A204.1 (cell line): ENCODE measurements at regions not wholly inside any gene's neighbourhood (a gene's known extent, or its start where the extent isn't known, plus 50 kb on each side); places are given as distances from the start of the nearest gene placed in this dataset.
"Not testable (repeated sequence)": the region's sequence is repeated elsewhere in the genome, so short reads cannot be mapped to it uniquely, and the experiment has no call there.

Experiments
- FAIRE-seq: peaks from 2 replicates; lab custom pipeline; 2012; peaks lifted over from hg19 to GRCh38; lab: Jason Lieb, UNC

DNA sequence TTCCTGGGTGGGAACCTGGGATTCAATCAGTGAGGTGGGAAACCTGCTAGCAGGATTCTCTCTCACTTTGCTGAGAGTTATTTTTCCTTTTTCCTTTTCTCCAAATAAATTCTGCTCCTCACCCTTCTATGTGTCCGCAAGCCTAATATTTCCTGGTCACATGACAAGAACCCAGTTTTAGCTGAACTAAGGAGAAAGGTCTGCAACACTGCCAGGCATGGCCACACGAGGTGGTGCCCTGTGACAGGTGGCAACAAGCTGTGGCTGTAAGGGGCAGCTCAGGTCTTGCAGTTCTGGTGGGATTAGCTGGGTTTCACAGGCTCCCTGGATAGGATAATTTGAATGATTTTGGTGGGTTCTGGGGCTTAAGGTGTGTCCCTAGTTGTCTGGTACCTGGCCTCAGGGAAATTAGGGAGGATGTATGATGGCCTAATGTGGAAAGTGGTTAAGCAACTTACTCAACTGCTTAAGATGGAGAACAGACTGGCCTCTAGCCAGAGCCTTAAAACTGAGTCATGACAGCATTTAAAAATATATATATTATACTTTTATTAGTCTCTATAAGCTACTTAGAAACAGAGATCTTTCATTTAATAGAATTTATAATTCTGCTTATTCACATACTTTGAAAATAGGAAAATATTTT lies 215.0 kb downstream of the IL15 start:
- no peak for FAIRE-seq

DNA sequence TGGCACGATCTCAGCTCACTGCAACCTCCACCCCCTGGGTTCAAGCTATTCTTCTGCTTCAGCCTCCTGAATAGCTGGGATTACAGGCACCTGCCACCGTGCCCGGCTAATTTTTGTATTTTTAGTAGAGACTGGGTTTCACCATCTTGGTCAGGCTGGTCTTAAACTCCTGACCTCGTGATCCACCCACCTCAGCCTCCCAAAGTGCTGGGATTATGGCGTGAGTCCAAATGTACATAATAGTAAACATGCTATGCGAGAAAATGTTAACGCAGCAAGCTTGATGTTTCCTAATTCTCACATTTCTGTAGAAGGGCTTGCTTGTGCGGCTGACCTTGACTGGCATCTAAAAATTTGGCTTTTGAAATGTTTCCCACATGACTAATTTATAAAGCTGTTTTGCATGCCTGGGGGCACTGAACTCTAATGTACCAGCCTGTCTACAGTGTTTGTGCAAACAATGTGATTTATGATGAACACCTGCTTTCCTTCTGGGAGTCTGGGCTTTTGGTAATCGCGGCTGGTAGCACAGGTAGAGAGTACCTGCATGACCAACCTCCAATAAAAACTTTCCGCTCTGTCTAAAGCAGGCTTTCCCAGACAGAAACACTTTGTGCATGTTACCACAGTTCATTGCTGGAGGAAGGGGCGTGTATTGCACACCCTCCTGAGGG lies 216.8 kb downstream of the IL15 start:
- FAIRE-seq: no peak

DNA sequence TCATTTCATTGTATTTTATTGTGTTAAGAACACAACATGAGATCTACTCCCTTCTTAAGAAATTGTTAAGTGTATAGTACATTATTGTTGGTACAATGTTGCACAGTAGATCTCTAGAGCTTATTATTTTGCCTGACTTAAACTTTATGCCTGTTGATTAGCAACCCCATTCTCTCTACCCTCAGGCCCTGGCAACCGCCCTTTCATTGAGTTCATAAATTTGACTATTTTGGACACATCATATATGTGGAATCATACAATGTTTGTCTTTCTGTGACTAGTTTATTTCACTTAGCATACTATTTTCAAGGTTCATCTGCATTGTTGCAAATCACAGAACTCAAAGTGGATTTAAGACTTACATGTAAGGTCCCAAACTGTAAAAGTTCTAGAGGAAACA lies 222.1 kb downstream of the IL15 start:
- no peak for FAIRE-seq

DNA sequence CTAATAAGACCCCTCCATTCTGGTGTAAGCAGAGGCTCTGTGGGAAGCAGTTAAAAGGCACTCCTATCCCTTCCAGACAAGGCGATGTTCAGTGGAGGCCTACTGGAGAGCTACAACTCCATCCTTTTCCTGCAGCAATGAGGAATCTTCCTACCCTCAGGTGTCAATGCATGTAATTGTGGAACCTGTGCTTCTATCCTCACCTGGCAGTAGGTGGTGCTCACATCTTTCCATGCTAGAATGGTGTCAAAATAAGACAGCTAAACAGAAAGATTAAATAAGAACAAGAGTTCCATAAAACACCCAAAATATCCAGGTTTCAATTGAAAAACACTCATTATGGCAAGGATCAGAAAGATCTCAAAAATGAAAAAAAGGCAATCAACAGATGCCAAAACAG lies 224.6 kb downstream of the IL15 start:
- no peak for FAIRE-seq

DNA sequence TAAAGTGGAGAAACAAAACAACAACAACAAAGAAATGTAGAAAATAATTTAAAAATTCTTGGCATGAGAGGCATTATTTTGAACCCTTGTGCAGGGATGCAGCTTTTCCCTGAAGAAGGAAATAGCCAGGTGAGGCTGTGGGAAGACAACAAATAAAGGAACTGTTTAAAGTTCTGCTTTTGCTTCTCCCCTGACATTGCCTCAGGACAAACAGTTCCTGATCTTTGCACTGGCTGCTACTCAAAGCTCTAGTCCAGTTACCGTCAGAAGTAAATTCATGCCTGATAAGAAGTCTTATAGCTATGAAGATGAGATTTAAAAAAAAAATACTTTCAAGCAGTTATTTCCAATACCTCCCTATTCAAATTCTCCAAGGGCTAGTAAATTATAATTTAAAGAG lies 233.8 kb downstream of the IL15 start:
- no peak for FAIRE-seq

DNA sequence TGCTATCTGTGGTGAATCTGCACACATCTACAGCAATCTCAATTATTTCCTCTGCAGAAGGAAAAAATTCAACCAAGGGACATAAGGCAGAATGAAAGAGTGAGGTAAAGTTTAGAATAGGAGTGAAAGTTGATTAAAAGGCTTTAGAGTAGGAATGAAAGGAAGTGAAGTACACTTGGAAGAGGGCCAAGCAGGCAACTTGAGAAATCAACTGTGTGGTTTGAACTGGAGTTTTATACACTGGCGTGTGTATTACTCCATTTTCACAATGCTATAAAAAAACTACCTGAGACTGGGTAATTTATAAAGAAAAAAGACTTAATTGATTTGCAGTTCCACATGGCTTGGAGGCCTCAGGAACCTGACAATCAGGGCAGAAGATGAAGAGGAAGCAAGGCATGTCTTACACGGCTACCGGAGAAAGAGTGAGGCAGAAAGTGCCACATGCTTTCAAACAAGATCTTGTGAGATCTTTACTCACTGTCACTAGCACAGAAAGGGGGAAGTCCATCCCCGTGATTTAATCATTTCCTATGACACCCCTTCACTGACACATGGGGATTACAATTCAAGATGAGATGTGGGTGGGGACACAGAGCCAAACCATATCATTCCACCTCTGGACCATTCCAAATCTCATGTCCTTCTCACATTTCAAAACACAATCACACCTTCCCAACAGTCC lies 234.8 kb downstream of the IL15 start:
- no peak for FAIRE-seq

DNA sequence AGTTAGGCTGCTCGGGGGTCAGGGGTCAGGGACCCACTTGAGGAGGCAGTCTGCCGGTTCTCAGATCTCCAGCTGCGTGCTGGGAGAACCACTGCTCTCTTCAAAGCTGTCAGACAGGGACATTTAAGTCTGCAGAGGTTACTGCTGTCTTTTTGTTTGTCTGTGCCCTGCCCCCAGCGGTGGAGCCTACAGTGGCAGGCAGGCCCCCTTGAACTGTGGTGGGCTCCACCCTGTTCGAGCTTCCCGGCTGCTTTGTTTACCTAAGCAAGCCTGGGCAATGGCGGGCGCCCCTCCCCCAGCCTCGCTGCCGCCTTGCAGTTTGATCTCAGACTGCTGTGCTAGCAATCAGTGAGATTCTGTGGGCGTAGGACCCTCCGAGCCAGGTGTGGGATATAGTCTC lies 246.3 kb downstream of the IL15 start:
- not testable (repeated sequence) for FAIRE-seq

DNA sequence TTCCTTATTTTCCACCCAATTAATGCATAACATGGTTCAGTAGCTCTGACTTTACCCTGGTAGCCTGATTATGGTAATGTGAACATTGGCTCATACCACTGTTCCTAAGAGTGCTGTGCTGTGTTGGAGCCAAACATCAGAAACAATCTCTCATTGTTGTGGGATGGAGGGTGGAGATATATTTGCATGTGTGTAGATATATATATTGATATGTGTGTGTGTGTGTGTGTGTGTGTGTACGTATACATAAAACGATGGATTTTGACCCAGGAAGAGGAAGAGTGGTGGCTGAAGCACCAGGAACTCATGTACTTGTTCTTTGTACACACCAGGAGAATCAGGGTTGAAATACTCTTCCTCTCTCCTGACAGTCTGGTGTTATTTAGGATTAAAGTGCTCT lies 247.7 kb downstream of the IL15 start:
- FAIRE-seq: no peak

DNA sequence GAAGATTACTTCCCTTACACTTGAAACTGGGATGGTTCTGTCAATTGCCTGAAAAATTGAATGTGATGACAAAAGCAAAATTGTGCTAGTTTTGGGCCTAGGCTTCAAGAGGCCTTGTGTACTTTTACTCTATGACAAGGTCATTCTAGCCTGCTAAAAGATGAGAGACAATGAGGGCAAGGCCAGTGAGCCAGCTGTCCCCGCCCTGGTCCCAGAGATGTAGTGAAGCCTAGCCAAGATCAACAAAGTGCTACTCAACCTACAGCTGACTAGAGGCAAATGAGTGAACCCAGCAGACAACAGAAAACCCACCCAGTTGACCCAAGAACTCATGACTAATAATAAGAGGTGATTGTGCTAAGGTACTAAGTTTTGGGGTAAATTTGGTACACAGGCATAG lies 248.7 kb downstream of the IL15 start:
- FAIRE-seq: no peak

DNA sequence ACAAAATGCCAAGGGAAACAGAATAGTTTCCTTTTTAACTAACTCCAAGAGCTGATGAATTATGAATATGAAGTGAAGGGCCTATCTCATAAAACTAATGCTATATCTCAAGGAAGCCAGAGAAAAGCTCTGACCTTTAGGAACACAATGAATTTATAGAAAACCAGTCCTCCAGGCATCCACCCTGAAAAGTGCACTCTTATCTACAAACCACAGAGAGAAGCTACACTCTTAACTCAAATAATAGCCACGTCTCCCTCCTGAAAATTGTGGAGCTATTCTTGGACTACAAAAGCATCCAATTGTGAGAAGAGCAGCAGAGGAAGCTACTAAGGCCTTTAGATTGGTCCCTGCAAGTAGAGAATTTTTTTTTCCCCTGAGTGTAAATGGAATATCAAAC lies 253.9 kb downstream of the IL15 start:
- no peak for FAIRE-seq

DNA sequence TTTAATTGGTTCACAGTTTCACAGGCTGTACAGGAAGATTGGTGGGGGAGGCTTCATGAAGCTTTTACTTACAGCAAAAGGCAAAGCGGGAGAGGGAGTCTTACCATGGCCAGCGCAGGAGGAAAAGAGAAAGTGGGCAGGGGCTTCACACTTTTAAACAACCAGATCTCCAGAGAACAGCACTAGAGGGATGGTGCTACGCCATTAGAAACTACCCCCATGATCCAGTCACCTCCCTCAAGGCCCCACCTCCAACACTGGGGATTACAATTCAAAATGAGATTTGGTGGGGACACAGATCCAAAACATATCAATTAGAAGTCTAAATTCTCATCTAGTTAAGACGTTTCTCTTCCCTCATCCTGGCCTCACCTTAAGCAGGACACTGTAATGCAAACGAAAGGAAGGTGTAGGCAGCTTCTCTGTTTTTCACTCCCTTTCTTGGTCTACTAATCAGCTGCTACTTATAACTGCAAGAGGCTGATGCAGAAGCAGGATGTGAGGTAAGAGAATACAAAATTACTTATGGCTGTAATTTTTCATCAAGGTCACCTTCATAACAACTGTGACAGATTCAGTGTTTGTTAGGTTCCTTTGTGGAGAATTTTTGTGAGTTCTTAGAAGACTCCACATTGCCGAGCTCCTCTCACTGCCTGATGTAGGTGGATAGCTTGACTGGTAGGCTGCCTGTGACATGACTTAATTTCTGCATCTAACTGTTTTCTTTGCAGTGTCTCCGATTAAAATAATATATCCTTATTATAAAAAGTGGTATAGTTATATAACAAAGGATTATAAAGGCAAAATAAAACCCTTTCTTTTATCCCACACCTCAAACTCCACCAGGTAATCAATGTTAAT lies 255.1 kb downstream of the IL15 start:
- FAIRE-seq: no peak

DNA sequence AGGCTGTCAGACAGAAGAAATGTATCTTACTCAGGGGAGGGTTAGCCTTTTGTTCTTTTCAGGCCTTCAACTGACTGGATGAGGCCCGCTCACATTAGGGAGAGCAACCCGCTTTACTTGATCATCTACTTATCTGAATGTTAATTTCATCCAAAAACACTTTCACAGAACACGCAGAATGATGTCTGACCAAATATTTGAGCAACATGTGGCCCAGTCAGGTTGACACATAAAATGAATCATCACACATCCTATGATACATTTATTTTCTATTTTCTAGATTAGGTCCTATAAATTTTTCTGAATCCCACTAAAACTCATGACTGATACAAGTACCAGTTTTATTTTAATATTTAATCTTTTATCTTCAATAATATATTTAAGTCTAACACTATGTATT lies 260.3 kb downstream of the IL15 start:
- FAIRE-seq: no peak

DNA sequence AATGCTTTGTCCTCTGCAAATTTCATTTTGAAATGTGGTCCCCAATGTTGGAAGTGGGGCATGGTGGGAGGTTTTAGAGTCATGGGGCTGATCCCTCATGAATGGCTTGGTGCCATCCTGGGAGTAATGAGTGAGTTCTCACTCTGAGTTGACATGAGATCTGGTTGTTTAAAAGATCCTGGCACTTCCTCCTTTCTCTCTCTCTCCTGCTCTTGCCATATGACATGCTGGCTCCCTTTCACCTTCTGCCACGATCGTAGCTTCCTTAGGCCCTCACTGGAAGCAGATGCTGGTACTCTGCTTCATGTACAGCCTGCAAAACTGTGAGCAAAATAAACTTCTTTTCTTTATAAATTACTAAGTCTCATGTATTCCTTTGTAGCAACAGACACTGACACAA lies 262.0 kb downstream of the IL15 start:
- FAIRE-seq: no peak

DNA sequence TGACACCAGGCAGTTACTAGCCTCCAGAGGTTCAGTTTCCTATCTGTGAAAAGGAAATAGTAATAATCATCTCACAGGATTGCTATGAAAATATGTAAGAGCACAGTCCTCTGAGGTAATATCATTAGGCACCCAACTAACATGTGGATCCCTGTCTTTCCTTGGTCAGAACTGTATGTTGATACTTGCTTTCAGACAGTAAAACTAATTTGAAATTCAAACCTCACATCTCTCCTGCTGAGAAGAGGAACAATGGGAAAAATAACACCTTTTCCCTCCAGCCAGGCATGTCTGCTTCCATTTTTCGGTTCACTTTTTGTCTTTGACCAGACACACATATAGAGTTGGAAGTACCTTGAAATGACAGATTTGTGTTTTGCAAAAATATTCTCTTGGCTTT lies 262.7 kb downstream of the IL15 start:
- no peak for FAIRE-seq

DNA sequence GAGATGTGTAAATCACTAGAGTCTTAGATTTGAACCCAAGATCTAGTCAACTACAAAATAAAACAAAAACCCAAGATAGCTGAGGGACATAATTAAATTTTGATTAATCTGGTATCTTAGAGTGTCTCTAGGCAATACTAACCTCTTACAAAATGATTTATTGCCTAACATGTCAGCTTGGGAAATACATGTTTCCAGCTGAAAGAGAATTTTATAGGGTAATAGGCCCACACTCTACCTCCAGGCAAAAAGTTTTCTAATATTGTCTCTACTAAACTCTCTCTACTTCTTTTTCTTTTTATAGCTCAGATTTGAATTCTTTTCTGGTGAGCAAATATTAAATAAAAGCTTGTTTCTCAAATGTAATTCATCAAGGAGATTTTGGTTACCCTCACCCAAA lies 263.2 kb downstream of the IL15 start:
- no peak for FAIRE-seq

DNA sequence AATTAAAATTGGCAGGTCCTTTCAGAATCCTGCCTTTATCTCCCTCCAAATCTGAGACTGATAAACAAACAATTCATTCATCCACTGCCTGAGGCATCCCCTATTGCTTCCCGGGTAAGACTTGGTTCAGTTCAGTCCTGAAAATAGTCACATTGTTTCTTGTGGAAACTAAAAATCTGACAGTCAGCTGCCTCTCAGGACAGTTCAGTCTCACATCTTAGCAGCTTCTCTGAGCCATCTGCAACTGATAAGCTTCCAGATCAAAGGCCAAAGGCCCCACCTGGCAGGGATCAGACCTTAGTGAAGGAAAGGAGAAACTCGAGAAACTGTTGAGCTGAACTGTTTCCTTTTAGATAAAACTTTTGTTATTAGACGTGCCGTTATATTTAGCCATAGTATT lies 264.5 kb downstream of the IL15 start:
- FAIRE-seq: no peak

DNA sequence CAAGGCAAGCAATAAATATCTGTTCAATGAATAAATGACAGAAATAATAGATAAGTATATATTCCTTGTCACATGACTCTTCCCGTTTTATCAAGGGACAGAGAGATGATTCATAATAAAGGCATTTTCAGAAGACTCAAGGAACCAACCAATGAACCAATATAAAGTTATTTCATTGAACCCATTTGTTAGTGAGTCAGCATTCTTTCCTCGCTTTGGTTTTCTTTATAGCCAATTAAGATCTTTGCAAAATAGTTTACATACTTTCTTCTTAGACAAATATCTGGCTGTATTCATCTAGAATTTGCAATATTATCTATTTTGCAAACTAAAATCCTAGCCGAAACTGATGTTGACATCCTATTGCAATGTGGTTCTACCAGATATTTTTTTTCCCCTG lies 269.4 kb downstream of the IL15 start:
- FAIRE-seq: no peak

DNA sequence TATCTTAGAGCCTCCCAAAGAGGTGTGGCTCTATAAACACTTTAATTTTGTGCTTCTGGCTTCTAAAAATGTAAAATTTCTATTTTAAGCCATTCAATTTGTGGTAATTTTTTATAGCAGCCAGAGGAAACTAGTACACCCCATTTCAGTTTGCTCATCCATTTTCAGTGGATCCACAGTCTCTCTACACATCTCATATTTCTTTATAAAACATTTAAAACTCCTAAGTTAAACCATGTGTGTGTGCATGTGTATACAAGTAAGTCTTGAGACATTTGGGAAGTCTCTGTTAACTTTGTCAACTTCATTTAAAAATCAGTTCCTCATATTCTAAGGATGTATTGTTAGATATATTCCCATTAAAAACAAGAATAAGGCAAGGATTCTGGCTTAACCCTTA lies 273.2 kb downstream of the IL15 start:
- FAIRE-seq: no peak

DNA sequence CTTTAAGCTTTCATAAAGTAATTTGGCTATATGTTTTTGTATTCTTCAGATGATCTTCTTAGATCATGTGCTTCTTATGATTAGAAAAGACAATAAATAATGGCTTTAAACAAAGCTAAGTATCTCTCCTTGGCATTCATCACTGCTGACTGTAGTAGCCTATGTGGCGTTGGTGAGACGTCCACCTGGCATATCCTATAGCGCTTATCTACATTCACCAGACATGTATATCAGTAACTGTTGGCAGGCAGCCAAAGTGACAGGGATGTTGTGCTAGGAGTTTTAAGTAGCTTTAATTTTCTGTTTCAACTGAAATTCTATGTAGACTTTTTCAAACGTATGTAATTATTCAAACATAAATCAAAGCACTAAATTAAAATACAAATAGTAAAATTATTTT lies 276.4 kb downstream of the IL15 start:
- FAIRE-seq: no peak

DNA sequence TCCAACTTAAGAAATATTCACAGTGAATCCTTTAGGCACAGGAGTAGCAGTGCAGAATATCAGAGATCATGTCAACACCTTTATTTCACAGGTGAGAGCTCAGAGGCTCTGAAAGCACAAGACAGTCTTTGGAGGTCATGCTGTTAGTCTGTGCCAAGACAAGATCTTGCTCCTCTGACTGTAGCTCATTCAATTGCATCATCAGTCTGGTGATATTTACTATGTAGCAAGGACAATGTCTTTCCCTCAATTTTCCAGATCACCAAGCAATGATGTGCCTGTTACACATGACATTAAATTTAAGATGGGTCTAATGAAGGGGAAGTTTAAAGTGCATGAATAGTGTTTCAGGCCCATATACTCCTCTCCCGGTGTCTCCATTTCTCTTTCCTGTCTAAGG lies 277.5 kb downstream of the IL15 start:
- no peak for FAIRE-seq

DNA sequence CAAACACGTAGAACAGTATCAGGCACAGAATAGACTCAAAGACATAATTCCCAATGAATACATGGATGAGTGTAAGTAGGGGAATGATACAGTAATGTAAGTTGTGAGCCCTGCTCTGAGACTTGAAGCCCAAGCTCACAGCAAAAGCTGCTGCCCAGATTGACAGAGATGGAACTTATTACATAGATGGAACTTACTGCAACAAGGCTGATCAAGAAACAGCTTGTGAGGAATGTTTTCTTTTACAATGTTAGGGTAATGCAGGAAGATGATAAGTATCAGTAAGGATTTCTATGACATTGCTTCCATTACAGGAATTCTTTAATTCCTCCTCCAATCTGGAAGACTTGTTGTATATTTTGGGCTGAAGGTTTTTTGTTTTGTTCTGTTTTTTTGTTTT lies 278.4 kb downstream of the IL15 start:
- FAIRE-seq: no peak

DNA sequence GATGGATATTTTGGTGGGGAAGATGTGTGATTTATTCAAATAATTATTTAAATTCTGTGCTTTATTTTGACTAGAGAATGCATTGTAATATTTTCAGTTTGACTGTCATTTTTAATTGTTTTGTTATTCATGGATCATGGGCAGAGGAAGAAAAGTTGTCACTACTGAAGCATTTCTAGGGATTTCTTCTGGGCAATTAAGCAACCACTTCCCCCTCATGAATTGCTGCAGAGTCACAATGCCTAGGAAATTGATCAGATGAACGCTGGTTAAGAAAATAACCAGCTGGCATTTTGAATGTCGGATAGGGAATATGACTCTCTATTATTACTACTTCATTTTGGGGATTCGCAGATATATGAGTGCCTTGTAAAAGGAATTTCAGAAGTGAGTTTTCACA lies 283.3 kb downstream of the IL15 start:
- FAIRE-seq: no peak

DNA sequence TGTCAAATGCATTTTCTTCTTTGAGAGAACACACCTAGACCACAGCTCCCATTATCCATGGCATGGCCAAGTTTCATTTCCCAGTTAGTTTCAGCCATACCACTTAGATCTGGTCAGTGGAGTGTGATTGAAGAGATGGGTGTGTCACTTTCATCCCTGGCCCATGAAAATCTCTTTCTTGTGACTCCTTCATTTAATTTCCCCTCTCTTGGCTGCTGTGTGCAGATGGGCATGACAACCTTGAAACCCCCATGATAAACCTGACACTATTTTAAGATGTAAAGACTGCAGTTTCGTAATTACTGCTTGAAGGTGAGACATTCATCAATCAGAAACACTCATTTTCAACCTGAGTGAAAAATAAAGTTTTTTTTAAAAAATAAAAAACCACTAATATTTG lies 284.9 kb downstream of the IL15 start:
- no peak for FAIRE-seq
